Ureter (tissue), 1 donor: ENCODE measurements at regions not wholly inside any gene's neighbourhood (a gene's known extent, or its start where the extent isn't known, plus 50 kb on each side); places are given as distances from the start of the nearest gene placed in this dataset.

Source experiments
- DNase-seq: peaks from one replicate; pipeline ENCODE4 v3.0.0-alpha.2; 2020; ENCODE audit warnings: low spot score
- donor health status: DM: yes; HTN: yes; CAD: no.

GRCh38 chr5:6006838-6007314 lies 371.5 kb downstream of the MED10 start:
- DNase-seq, result no peak

GRCh38 chr5:6003040-6003825 lies 375.1 kb downstream of the MED10 start:
- DNase-seq, result no peak

- no peak for DNase-seq
These were observed 377.5 kb downstream of the MED10 start for GRCh38 chr5:6000867-6001266.

- no peak for DNase-seq
These were observed 382.5 kb downstream of the MED10 start for GRCh38 chr5:5995819-5996218.

GRCh38 chr5:5986492-5987178 lies 391.7 kb downstream of the MED10 start:
- no peak for DNase-seq

- no peak for DNase-seq
These were observed 393.0 kb downstream of the MED10 start for GRCh38 chr5:5985332-5985731.

- no peak for DNase-seq
These were observed 394.9 kb downstream of the MED10 start for GRCh38 chr5:5983261-5983980.

- DNase-seq, result no peak
These were observed 396.8 kb downstream of the MED10 start for GRCh38 chr5:5981562-5981961.

- DNase-seq, result no peak
These were observed 397.8 kb downstream of the MED10 start for GRCh38 chr5:5980538-5980895.

GRCh38 chr5:5979761-5980537 lies 398.4 kb downstream of the MED10 start:
- no peak for DNase-seq

GRCh38 chr5:5979377-5979760 lies 399.0 kb downstream of the MED10 start:
- no peak for DNase-seq

GRCh38 chr5:5978501-5979376 lies 399.6 kb downstream of the MED10 start:
- no peak for DNase-seq

GRCh38 chr5:5971203-5971602 lies 407.1 kb downstream of the MED10 start:
- DNase-seq, result no peak

GRCh38 chr5:5969942-5970483 lies 408.3 kb downstream of the MED10 start:
- no peak for DNase-seq

GRCh38 chr5:5968981-5969380 lies 409.4 kb downstream of the MED10 start:
- no peak for DNase-seq

GRCh38 chr5:5967944-5968343 lies 410.4 kb downstream of the MED10 start:
- DNase-seq, result no peak

- DNase-seq, result no peak
These were observed 411.0 kb downstream of the MED10 start for GRCh38 chr5:5967373-5967772.

- DNase-seq, result no peak
These were observed 413.2 kb downstream of the MED10 start for GRCh38 chr5:5965132-5965531.

GRCh38 chr5:5964347-5964746 lies 414.0 kb downstream of the MED10 start:
- no peak for DNase-seq

GRCh38 chr5:5957737-5958136 lies 420.6 kb downstream of the MED10 start:
- DNase-seq, result no peak

- DNase-seq, result no peak
These were observed 424.1 kb downstream of the MED10 start for GRCh38 chr5:5954275-5954598.
